Astrocyte (in vitro differentiated cells and primary cell): ENCODE measurements at regions not wholly inside any gene's neighbourhood (a gene's known extent, or its start where the extent isn't known, plus 50 kb on each side); places are given as distances from the start of the nearest gene placed in this dataset.

Experiments
- DNase-seq: peaks from one replicate; pipeline ENCODE4 v3.0.0-alpha.2; 2010; ENCODE audit warnings: low read depth
- FAIRE-seq: peaks from 2 replicates; lab custom pipeline; 2011; peaks lifted over from hg19 to GRCh38; lab: Jason Lieb, UNC
- H2AFZ ChIP-seq: 2 replicates; pipeline ENCODE4 v1.6.0; 2012; ENCODE audit warnings: low read depth, low read length, inconsistent platforms
- H3K27ac ChIP-seq: 2 replicates; pipeline ENCODE4 v1.5.1; 2011; ENCODE audit warnings: low read depth, low read length, inconsistent platforms
- H3K27me3 ChIP-seq: 2 replicates; pipeline ENCODE4 v1.6.0; 2011; ENCODE audit warnings: low read length, inconsistent platforms; ENCODE audit not compliant: insufficient read depth
- H3K36me3 ChIP-seq: 2 replicates; pipeline ENCODE4 v1.5.1; 2011; ENCODE audit warnings: low read length, inconsistent platforms; ENCODE audit not compliant: insufficient read depth
- H3K4me1 ChIP-seq: 2 replicates; pipeline ENCODE4 v1.5.1; 2011; ENCODE audit warnings: low read length, inconsistent platforms; ENCODE audit not compliant: insufficient read depth
- H3K4me2 ChIP-seq: 2 replicates; pipeline ENCODE4 v1.6.0; 2012; ENCODE audit warnings: low read length, inconsistent platforms
- H3K4me3 ChIP-seq: 2 replicates; pipeline ENCODE4 v1.5.1; 2011; ENCODE audit warnings: low read depth, mild to moderate bottlenecking, low read length, inconsistent platforms; ENCODE audit not compliant: insufficient read depth
- H3K79me2 ChIP-seq: 2 replicates; pipeline ENCODE4 v1.6.0; 2012; ENCODE audit warnings: mild to moderate bottlenecking, low read length, inconsistent platforms; ENCODE audit not compliant: insufficient read depth
- H3K9ac ChIP-seq: 2 replicates; pipeline ENCODE4 v1.6.0; 2012; ENCODE audit warnings: mild to moderate bottlenecking, low read length, inconsistent platforms
- H3K9me3 ChIP-seq: 2 replicates; pipeline ENCODE4 v1.5.1; 2012; ENCODE audit warnings: low read depth, mild to moderate bottlenecking, low read length, inconsistent platforms; ENCODE audit not compliant: insufficient read depth
- H4K20me1 ChIP-seq: 2 replicates; pipeline ENCODE4 v1.6.0; 2012; ENCODE audit warnings: low read length, inconsistent platforms; ENCODE audit not compliant: insufficient read depth
- H3K27ac Mint-ChIP-seq: one replicate; pipeline ENCODE4 v1.8.0; 2021; ENCODE audit warnings: mild to moderate bottlenecking, mixed read lengths; ENCODE audit not compliant: unreplicated experiment
- H3K27me3 Mint-ChIP-seq: one replicate; pipeline ENCODE4 v1.8.0; 2021; ENCODE audit warnings: low read depth, mixed read lengths; ENCODE audit not compliant: unreplicated experiment
- H3K36me3 Mint-ChIP-seq: one replicate; pipeline ENCODE4 v1.8.0; 2021; ENCODE audit warnings: low read depth, mixed read lengths; ENCODE audit not compliant: unreplicated experiment
- H3K4me1 Mint-ChIP-seq: one replicate; pipeline ENCODE4 v1.8.0; 2021; ENCODE audit warnings: low read depth, mixed read lengths; ENCODE audit not compliant: unreplicated experiment
- H3K4me3 Mint-ChIP-seq: one replicate; pipeline ENCODE4 v1.8.0; 2021; ENCODE audit warnings: mild to moderate bottlenecking, moderate library complexity, mixed read lengths; ENCODE audit not compliant: unreplicated experiment
- H3K9me3 Mint-ChIP-seq: one replicate; pipeline ENCODE4 v1.8.0; 2021; ENCODE audit warnings: mild to moderate bottlenecking, mixed read lengths; ENCODE audit not compliant: unreplicated experiment
- CTCF ChIP-seq: IDR thresholded peaks from 2 replicates; pipeline ENCODE4 v1.5.1; 2011; ENCODE audit warnings: low read depth, mild to moderate bottlenecking, inconsistent platforms, low read length, moderate library complexity; ENCODE audit not compliant: insufficient read depth
- EZH2 ChIP-seq: IDR thresholded peaks from 2 replicates; pipeline ENCODE4 v1.6.1; 2012; ENCODE audit warnings: mild to moderate bottlenecking, low read length, inconsistent platforms; ENCODE audit not compliant: insufficient read depth

- H2AFZ ChIP-seq = no peak overlapping the region
- no peak overlapping the region for H3K27ac ChIP-seq
- H3K27me3 ChIP-seq = no peaks in the 10 kb centered on the region
- no peaks in the 10 kb centered on the region for H4K20me1 ChIP-seq
- H3K9me3 Mint-ChIP-seq = peaks cover 7% of the 10 kb centered on the region
- H3K9me3 ChIP-seq = no peaks in the 10 kb centered on the region
- H3K4me3 Mint-ChIP-seq = no peak overlapping the region
- no peaks in the 10 kb centered on the region for H3K79me2 ChIP-seq
- TF ChIP-seq EZH2 (no peak), CTCF (no peak)
- H3K4me3 ChIP-seq = no peak overlapping the region
- no peak overlapping the region for H3K4me2 ChIP-seq
- no peak overlapping the region for H3K9ac ChIP-seq
- FAIRE-seq (no peak), DNase-seq (no peak)
- H3K4me1 Mint-ChIP-seq = no peaks in the 10 kb centered on the region
- H3K27ac Mint-ChIP-seq = no peak overlapping the region
- no peaks in the 10 kb centered on the region for H3K4me1 ChIP-seq
- peaks cover 4% of the 10 kb centered on the region for H3K27me3 Mint-ChIP-seq
- no peaks in the 10 kb centered on the region for H3K36me3 ChIP-seq
- no peaks in the 10 kb centered on the region for H3K36me3 Mint-ChIP-seq
Observed at GRCh38 chr4:38386005-38386551, 277.9 kb upstream of the KLF3 start.

GRCh38 chr4:38386654-38387188, 277.3 kb upstream of the KLF3 start:
- Mint-ChIP-seq H3K36me3 (no peaks in the 10 kb centered on the region), H3K4me1 (no peaks in the 10 kb centered on the region), H3K27ac (no peak overlapping the region), H3K27me3 (peaks cover 4% of the 10 kb centered on the region), H3K4me3 (no peak overlapping the region), H3K9me3 (peaks cover 7% of the 10 kb centered on the region)
- no peaks in the 10 kb centered on the region for H4K20me1 ChIP-seq
- no peak for TF ChIP-seq EZH2
- no peak for TF ChIP-seq CTCF
- H3K4me1 ChIP-seq = no peaks in the 10 kb centered on the region
- FAIRE-seq (no peak), DNase-seq (no peak)
- H3K36me3 ChIP-seq = no peaks in the 10 kb centered on the region
- no peaks in the 10 kb centered on the region for H3K79me2 ChIP-seq
- H3K9ac ChIP-seq = no peak overlapping the region
- no peak overlapping the region for H3K4me2 ChIP-seq
- no peak overlapping the region for H3K27ac ChIP-seq
- H3K4me3 ChIP-seq = no peak overlapping the region
- no peaks in the 10 kb centered on the region for H3K27me3 ChIP-seq
- H2AFZ ChIP-seq = no peak overlapping the region
- no peaks in the 10 kb centered on the region for H3K9me3 ChIP-seq

- H3K4me3 ChIP-seq = no peak overlapping the region
- H3K4me1 ChIP-seq = no peaks in the 10 kb centered on the region
- TF ChIP-seq EZH2 = no peak
- no peak for TF ChIP-seq CTCF
- H3K4me2 ChIP-seq = no peak overlapping the region
- no peak overlapping the region for H3K9ac ChIP-seq
- H3K27me3 Mint-ChIP-seq = peaks cover 4% of the 10 kb centered on the region
- no peaks in the 10 kb centered on the region for H3K9me3 ChIP-seq
- H3K36me3 ChIP-seq = no peaks in the 10 kb centered on the region
- no peak overlapping the region for H3K27ac ChIP-seq
- DNase-seq (peak; percentile 92), FAIRE-seq (no peak)
- H4K20me1 ChIP-seq = no peaks in the 10 kb centered on the region
- no peak overlapping the region for H3K4me3 Mint-ChIP-seq
- no peak overlapping the region for H3K27ac Mint-ChIP-seq
- peaks cover 11% of the 10 kb centered on the region for H3K9me3 Mint-ChIP-seq
- H3K36me3 Mint-ChIP-seq = no peaks in the 10 kb centered on the region
- H3K4me1 Mint-ChIP-seq = no peaks in the 10 kb centered on the region
- H2AFZ ChIP-seq = no peak overlapping the region
- H3K27me3 ChIP-seq = no peaks in the 10 kb centered on the region
- H3K79me2 ChIP-seq = no peaks in the 10 kb centered on the region
Observed at GRCh38 chr4:38387348-38387747, 276.7 kb upstream of the KLF3 start.
